Fibroblast of skin of right biceps (primary cell): ENCODE measurements at regions not wholly inside any gene's neighbourhood (a gene's known extent, or its start where the extent isn't known, plus 50 kb on each side); places are given as distances from the start of the nearest gene placed in this dataset.

Source experiments
- DNase-seq: peaks from one replicate; pipeline ENCODE4 v3.0.0-alpha.2; 2013

DNA sequence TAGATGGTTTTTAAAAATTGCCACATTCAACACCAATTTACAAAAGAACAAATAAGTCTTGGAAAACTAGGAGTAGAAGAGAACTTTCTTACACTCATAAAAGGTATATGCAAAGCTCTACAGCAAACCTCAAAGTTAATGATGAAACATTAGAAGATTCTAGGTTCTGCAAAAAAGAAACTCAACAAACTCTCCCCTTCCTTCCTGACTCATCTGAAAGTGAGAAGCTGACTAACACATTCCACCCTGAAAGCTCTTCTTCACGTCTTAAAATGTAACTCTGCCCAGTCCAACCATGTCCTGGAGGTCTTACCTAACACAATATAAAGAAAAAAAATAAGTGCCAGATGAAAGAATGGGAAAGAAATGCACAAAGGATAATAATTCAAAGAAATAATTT is 218.9 kb upstream of the ISX start:
- DNase-seq: peak; percentile 83

- peak; percentile 91 for DNase-seq
Observed at GRCh38 chr22:34849965-34850364, 216.0 kb upstream of the ISX start.

- peak; percentile 55 for DNase-seq
Observed at GRCh38 chr22:34851918-34852662, 213.9 kb upstream of the ISX start.

GRCh38 chr22:34855471-34855870 is 210.5 kb upstream of the ISX start:
- no peak for DNase-seq

DNA sequence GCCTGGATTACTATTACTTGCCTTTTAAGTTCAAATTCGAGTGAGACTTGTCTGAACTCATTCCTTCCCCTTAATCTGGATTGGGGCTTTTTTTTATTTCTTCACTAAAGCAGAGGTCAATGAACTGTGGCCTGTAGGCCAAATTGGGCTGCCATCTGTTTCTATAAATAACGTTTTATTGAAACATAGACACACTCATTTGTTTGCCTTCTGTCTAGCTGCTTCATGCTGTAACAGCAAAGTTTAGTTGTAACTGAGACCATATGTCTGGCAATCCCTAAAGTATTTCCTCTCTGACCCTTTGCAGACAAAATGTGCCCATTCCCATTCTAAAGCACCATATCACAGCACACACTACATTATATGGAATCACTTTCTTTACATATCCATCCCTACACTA is 207.9 kb upstream of the ISX start:
- no peak for DNase-seq

- DNase-seq: no peak
Observed at GRCh38 chr22:34861787-34862186, 204.2 kb upstream of the ISX start.

- no peak for DNase-seq
Observed at GRCh38 chr22:34866081-34866480, 199.9 kb upstream of the ISX start.

- DNase-seq: peak; percentile 89
Observed at GRCh38 chr22:34866495-34867131, 199.3 kb upstream of the ISX start.

DNA sequence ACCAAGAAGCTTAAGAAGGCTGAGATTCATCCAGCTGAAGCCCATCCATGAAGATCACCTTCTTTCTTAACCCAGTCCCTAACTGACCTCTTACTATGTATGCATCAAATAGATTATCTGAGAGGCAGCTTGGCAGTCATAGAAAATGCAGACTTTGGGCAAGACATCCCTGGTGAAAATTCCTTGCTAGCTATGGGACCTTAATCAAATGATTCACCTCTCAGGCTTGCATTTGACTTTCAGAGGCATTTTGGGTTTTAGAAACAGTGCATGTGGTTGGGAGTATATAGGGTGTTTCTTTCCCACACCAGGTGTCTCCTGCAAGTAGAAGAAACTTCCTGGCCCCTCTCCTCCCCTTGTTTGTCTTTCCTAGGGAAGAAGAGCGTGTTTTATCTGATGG is 188.5 kb upstream of the ISX start:
- peak; percentile 86 for DNase-seq

DNA sequence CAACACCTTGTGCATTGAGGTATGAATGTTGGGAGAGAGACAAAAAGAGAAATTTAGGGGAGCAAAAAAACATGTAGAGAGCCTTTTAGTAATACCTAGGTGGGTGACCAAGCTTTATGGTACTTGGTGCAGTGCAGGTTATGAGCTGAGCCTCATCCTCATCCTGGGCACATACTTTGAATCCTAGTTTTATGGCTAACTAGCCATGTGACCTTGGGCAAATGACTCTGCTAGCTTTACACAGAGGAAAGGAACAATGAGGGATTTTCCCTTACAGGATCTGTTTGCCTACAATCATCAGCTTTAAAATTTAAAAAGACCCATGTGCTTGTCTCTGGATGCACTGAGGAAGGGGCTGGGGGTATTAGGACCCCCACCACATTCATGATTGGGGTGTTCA is 187.8 kb upstream of the ISX start:
- DNase-seq: no peak

- DNase-seq: peak; percentile 87
Observed at GRCh38 chr22:34879001-34879400, 187.0 kb upstream of the ISX start.

- DNase-seq: peak; percentile 39
Observed at GRCh38 chr22:34880662-34881061, 185.3 kb upstream of the ISX start.

GRCh38 chr22:34881453-34881852 is 184.5 kb upstream of the ISX start:
- no peak for DNase-seq

DNA sequence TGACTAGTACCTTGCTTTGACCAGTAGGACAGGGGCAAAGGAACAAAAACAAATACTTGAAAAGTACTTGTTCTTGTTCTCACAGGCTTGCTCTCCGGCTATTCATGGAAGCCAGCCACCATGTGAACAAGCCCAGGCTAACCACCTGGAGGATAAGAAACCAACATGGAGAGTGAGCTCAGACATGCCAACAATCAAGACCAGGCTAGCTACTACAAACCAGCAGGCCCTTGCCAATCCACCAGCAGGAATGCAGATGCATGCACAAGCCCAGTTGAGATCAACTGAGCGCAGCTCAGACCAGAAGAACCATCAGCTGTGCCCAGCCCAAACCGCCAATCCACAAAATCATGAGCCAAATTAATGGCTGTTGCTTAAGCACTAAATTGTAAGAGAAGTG is 180.1 kb upstream of the ISX start:
- DNase-seq: no peak

- peak; percentile 69 for DNase-seq
Observed at GRCh38 chr22:34886391-34886790, 179.6 kb upstream of the ISX start.

GRCh38 chr22:34886812-34887211 is 179.1 kb upstream of the ISX start:
- peak; percentile 68 for DNase-seq

DNA sequence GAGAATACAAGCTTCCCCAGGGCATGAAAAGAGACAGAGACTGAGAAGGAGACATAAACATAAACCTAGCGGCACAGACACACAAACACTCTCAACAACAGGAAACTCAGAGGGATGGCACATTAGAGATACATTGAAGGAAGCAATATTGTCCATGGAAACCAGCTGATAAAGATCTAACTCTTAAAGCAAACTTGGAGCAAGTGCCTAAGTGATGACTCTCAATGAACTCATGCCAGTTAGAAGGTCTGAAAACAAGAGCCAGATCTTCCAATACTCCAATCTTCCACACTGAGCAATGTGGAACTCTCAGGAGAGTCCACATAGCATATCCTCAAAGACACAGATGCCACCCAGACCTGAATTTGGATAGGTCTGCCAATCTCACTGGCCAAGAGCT is 168.8 kb upstream of the ISX start:
- DNase-seq: peak; percentile 61

DNA sequence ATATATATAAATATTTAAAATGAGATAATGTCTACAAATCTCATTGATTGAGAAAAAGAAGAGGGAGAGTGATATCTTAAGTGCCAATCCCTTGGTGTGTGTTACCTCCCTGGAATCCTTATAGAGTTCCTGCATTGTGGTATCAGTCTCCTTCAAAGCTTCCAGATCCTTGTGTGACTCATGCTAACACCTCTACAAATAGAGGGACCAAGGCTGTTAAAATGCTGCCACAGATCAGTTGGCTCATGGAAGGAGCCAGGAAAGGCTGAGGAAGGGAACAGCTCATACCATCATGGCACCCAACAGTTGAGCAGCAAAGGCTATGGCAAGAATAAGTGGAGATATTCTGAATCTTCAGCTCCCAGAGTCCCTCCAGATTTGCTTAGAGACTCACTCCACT is 163.6 kb upstream of the ISX start:
- no peak for DNase-seq

DNA sequence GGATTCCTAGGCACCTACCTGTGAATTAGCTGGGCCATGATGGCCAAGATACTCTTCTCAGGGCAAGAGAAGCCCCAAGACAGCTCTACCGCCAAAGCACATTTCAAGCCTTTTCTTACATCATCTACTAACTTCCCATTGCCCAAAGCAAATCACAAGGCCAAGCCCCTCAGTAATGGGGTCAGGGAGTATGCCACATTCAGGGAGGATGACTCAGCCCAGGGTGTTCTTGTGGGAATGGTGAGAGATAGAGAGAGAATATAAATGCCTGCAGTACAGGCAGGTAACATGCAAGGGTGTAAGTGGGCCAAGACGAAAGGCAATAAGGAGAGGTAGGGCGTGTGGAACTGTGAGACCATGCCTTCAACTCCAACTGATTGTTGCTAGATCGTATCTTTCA is 162.5 kb upstream of the ISX start:
- DNase-seq: no peak

DNA sequence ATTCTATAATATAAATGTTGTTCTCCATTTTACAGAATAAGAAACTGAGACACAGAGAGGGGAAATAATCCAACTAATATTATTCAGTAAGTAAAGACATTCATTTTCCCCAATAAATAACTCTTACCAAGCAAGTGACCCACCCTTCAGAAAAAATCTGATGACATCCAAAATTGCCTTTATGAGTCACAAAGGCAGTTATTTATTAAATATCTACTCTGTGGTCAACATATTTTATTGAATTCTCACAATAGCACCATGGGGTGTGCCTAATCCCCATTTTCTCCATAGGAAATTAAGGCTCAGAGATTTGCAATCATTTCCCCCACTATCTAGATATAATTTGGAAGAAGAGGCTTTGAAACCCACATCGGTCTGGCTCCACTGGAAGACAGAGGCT is 161.5 kb upstream of the ISX start:
- DNase-seq: peak; percentile 45

DNA sequence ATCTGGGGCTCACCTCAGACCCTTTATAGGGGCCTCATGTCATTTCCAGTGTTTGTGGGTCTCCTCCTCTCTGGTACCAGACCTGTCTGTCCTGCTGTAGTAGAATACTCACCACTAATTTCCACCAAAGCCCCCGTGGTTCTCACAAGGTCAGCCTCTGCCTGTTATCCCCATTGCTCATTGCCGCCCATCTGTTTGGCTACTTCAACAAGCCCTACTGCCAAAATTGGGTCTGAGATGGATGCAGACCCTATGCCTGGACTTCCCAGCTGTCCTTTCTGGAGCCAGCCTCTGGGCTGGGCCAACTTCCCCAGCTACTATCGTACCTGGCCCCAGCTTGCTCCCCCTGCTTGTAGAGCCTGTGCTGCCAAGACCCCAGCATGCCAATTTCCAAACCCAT is 152.1 kb upstream of the ISX start:
- no peak for DNase-seq

- DNase-seq: peak; percentile 82
Observed at GRCh38 chr22:34914846-34915245, 151.1 kb upstream of the ISX start.

DNA sequence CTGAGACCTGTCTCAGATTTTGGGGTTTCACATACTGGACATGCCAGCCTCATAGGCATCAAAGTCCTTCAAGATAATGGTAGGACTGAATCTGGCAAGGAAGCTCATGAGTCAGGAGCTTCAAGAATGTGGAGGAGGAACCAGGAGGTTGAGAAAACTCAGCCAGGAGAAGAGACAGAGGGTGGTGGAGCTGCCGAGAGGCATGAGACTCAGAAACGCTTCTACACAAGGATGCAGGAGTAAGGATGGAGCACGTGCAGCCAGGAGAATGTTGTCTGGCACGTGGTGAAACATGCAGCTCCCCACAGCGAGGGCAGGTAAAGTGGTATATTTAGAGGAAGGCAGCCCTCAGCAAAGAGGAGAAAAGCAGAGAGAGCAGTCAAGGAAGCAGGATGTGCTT is 148.7 kb upstream of the ISX start:
- peak; percentile 52 for DNase-seq

DNA sequence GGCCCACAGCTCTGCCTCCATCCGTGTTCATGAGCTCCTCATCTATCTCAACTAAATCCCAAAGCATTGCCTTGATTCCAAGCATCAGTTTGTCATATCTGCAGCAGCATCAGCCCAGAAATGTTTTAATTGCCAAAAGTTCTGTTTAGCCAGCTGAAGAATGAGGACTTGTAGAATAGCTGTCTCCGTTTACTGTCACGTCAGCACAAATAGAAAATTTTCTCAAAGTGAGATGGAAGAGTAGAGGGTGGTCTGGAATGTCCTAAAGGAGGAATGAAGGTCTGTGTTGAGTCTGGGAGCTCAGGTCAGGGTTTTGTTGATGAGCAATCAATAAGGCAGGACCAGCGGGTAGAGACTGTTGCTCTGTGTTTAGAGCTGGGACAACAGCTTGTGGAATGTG is 134.9 kb upstream of the ISX start:
- no peak for DNase-seq

GRCh38 chr22:34934261-34934660 is 131.7 kb upstream of the ISX start:
- no peak for DNase-seq
